SK-N-MC (cell line): ENCODE measurements at regions not wholly inside any gene's neighbourhood (a gene's known extent, or its start where the extent isn't known, plus 50 kb on each side); places are given as distances from the start of the nearest gene placed in this dataset.

ENCODE experiments used
- EZH2 ChIP-seq: fragments of 200-600 bp; sonication (generic); IDR thresholded peaks from one replicate; pipeline ENCODE4 v1.6.1; 2017; ENCODE audit warnings: antibody characterized with exemption
- FOXP2 ChIP-seq: optimal IDR thresholded peaks from 2 replicates; pipeline ENCODE3; 2011; ENCODE audit warnings: mild to moderate bottlenecking, moderate library complexity; ENCODE audit not compliant: insufficient read depth; ENCODE audit errors: extremely low read length, control extremely low read depth
- POLR2AphosphoS5 ChIP-seq: IDR thresholded peaks from 2 replicates; pipeline ENCODE4 v1.6.1; 2012; ENCODE audit warnings: mild to moderate bottlenecking, low read depth, low read length, borderline replicate concordance

DNA sequence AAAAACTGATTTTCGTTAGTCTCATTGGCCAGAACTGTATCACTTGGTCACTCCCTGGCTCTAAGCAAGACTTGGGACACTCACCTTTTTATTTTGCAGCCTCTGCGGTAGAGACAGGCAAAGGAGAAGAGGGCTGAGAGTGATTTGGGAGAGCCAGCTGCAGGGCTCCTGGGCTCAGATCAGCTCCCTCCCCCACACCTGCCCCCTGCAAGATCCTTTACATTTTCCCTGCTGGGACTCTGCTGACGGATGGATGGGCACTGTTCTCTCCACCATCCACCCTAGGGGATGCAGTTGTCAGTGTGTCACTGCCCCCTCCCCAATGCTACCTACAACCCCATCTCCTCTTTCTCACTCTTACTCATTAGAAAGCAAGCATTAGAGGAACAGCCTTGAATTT lies 301.1 kb upstream of the KAZN start:
- no peak for TF ChIP-seq EZH2
- no peak for TF ChIP-seq POLR2AphosphoS5
- no peak for TF ChIP-seq FOXP2
